NCI-H446 (cell line): ENCODE measurements at regions not wholly inside any gene's neighbourhood (a gene's known extent, or its start where the extent isn't known, plus 50 kb on each side); places are given as distances from the start of the nearest gene placed in this dataset.
"Not testable (repeated sequence)": the region's sequence is repeated elsewhere in the genome, so short reads cannot be mapped to it uniquely, and the experiment has no call there.

Experiments used
- DNase-seq, 2 experiments: peaks; one replicate each; lab custom pipeline; 2025; lab: John Stamatoyannopoulos, UW

DNA sequence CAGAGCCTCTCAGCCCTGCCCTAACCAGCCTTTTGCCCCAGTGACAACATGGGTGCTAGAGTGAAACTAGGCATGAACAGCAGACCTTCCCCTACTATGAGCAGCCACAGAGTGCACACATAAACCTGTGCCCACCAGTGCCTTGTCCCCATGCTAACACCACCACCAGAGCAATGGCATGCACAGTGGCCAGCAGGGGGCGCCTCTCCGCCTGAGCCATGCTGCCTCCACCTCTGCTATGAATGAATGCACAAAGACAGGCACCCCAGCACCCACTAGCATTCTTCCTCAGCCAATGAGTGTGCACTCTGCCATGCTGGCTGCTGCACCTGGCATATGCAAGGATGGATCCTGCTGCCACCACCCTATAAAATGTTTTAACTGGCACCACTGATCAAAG lies 286.9 kb upstream of the FGF16 start:
- DNase-seq = no peak

DNA sequence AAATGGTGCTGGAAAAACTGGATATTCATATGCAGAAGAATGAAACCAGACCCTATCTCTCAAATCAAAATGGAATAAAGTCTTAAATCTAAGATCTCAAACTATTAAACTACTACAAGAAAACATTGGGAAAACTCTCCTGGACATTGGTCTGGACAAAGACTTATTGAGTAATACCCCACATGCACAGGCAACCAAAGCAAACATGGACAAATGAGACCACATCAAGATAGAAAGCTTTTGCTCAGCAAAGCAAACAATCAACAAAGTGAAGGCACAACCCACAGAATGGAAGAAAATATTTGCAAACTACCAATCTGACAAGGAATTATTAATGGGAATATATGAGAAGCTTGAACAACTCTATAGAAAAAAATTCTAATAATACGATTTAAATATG lies 284.4 kb upstream of the FGF16 start:
- DNase-seq = no peak

DNA sequence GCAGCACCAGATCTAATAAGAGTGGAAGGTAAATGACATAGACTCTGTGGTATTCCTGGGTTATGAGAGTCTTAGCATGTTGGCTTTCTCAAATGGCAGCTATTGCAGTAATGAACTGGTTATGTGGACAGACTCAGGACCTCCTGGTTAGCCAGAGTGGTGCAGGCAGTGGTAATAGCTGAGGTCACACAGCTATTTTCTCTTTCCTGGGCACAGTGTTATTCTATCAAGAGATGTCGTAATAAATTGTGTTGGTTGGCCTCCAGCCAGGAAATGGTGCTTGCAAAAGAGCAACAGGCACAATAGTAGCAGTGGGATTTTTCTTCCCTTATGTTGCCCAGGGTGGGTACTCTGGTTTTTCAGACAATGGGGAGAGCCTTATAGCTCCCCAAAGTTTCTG lies 279.2 kb upstream of the FGF16 start:
- DNase-seq = no peak

DNA sequence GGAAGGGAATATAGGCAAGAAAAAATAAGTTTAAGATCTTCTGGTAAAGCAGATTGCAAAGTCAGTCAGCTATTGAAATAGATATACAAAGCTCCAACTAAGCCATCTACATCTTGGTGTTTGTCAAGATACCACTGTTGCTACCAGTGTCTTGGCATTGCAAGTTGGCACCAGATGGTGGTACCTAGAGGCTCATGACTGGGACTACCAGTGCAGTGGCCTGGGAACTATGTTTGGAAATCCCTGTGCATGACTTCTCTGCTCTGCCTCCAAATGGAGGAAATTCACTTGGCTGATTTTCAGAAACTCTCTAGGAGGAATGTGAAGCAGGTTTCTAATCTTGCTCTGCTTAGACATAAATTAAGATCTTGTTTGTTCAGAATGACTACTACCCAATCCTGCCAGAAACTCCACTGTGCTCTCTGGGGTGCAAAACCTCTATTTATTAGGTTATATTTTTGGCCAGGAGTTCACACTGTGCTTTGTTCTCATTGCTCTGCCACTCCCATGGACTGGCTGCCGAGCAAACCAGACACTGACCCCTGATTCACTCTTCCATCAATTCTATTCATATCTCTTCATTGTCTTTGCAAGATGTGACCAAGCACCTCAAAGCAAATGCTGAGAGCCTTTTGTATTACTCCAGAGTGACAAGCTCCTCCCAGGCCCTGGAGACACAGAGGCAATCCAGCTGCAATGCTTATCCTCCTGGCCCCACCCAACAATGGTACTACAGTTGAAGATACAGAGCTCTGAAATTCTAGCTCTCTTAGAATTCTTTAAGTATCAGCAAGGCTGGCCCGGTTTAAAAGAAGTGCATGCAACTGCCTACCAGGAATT lies 272.3 kb upstream of the FGF16 start:
- DNase-seq = no peak

DNA sequence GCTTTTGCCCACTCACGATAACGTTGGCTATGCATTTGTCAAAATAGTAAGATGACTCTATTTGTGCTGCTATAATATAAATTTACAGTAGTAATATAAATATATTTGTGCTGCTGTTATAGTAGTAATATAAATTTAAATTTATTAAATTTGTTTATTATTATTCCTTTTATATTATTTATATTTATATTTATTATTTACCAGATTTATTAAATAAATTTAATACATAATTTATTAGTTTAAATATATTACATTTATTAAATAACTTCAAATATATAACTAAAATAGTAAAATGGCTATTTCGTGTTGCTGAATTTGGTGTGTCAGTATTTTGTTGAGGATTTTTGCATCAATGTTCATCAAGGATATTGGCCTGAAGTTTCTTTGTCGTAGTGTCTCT lies 246.5 kb upstream of the FGF16 start:
- DNase-seq = no peak

DNA sequence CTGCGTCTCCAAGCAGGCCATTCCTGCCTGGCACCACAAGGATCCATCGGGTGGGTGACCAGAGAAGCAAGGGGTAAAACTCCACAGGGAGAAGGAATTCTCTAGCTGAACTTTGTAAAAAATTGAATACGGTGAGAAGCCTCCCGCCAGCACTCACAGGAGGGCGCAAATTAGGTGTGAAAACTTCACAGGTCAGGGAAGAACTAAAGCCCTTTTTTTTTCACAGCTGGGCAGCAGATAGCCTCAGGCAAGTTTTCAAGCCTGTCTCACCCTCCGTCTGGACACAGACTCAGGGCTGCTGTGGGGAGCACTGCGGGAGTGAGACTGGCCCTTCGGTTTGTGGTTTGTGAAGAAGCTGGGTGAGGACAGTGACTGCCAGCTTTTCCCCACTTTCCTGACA lies 224.1 kb upstream of the FGF16 start:
- DNase-seq = no peak

DNA sequence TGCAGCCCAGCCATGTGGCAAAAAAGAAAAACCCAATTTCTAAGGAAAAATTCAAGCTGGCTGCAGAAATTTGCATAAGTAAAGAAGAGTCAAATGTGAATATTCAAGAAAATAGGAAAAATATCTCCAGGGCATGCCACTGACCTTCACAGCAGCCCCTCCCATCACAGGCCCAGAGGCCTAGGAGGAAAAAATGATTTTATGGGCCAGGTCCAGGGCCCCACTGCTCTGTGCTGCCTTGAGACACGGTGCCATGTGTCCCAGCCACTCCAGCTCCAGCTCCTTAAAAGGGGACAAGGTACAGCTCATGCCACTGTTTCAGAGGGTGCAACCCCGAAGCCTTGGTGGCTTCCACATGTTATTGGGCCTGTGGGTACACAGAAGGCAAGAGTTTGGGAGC lies 182.7 kb upstream of the FGF16 start:
- no peak for DNase-seq

DNA sequence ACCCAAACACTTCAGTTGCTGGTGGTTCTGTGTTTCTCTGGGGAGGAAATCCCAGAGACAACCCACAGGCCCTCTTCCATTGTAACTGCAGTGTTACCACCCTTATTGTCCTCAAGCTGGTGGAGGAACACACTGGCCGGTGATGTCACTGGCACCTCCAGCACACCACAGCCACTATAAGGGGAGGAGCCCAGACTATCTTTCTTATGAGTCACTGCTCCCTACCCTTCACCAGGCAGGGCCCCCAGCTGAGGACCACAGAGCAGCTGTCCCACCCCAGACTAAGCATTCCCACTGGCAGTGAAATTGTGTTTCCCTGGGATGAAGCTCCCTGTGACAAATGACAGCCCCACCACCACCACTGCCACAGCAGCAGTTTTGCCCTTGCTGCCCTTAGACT lies 171.8 kb upstream of the FGF16 start:
- DNase-seq = no peak

DNA sequence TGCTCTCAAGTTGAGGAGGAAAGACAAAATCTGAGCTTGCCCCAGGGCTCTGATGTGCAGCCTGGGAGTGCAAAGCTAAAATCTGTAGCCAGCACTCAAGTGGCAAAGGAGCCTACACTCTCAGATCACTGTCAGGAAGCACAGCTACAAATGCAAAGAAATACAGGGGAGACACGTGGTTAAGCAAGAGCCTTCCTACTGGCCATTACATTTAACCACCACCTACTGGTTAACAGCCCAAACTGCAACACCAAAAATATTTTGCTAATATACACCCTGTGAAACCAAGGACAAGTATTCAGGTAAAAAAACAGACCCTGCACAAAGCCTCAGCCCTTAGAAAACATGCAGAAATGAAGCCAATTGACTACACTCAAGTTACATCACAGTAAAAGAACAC lies 170.4 kb upstream of the FGF16 start:
- no peak for DNase-seq

DNA sequence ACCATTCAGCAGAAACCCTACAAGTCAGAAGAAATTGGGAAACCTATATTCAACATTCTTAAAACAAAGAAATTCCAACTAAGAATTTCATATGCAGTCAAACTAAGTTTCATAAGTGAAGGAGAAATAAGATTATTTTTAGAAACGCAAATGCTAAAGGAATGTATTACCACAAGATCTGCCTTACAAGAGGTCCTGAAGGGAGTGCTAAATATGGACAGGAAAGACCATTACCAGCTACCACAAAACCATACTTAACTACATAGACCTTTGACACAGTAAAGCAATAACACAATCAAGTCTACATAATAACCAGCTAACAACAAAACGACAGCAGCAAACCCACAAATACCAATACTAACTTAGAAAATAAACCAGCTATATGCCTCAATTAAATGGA lies 169.3 kb upstream of the FGF16 start:
- no peak for DNase-seq

DNA sequence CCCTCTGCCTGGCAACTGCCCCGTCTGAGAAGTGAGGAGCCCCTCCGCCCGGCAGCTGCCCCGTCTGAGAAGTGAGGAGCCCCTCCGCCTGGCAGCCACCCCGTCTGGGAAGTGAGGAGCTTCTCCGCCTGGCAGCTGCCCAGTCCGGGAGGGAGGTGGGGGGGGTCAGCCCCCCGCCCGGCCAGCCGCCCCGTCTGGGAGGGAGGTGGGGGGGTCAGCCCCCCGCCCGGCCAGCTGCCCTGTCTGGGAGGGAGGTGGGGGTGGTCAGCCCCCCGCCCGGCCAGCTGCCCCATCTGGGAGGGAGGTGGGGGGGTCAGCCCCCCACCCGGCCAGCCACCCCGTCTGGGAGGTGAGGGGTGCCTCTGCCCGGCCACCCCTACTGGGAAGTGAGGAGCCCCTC lies 167.8 kb upstream of the FGF16 start:
- not testable (repeated sequence) for DNase-seq

DNA sequence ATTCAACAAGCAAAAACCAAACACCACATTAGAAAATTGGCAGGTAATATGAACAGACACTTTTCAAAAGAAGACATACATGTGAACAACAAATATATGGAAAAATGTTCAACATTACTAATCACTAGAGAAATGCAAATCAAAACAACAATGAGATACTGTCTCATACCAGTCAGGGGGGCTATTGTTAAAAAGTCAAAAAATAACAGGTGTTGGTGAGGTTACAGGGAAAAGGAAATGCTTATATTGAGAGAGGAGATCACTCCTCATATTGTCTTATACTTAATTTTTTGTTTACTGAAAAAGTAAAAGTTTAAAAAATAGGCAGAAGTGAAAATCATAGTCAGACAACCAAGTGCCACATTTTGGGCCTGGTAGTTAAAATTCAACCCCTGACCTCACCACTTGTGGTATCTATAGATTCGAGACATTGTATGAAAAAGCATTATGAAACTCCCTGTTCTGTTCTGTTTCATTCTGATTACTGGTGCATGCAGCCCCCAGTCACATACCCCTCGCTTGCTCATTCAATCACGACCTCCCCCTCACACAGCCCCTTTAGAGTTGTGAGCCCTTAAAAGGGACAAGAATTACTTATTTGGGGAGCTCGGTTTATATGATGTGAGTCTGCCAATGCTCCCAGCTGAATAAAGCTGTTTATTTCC lies 153.7 kb upstream of the FGF16 start:
- no peak for DNase-seq

DNA sequence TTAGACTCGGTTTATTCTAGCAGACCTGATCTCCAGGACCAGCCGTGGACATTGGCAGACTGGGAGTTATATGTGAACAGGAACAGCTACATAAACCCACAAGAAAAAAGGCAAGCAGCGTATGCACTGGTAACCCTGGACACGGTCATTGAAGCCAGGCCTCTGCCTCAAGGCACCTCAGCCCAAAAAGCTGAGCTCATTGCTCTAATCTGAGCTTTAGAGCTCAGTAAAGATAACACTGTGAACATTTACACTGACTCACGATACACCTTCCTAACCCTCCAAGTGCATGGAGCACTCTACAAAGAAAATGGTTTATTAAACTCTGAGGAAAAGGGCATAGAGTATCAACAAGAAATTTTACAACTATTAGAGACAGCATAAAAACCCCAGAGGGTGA lies 148.9 kb upstream of the FGF16 start:
- no peak for DNase-seq

DNA sequence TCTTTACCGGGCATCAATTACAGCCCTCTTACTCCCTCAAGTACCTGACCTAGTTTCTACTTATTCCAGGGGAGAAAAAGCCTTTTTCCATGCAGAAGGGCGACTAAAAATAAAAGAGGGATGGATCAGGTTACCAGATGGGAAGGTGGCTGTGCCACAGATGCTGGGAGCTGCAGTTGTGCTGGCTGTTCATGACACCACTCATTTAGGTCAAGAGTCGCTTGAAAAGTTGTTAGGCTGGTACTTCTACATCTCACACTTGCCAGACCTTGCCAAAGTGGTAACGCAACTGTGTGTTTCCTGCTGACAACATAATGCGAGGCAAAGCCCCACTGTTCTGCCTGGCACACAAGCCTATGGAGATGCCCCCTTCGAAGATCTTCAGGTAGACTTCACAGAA lies 148.4 kb upstream of the FGF16 start:
- DNase-seq = no peak

DNA sequence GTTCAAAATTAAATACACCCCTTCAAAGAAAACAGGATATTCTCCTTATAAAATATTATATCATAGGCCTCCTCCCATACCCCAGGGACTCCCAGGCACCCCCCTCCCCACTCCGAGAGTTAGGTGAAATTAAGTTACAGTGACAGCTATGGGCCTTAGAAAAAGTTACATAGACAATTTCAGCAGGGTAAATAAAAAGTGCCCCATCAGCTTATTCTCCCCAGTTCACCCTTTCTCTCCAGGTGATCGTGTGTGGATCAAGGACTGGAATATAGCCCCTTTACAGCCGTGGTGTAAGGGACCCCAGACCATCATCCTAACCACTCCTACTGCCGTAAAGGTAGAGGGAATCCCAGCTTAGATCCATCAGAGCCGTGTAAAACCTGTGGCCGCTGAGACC lies 147.6 kb upstream of the FGF16 start:
- no peak for DNase-seq

DNA sequence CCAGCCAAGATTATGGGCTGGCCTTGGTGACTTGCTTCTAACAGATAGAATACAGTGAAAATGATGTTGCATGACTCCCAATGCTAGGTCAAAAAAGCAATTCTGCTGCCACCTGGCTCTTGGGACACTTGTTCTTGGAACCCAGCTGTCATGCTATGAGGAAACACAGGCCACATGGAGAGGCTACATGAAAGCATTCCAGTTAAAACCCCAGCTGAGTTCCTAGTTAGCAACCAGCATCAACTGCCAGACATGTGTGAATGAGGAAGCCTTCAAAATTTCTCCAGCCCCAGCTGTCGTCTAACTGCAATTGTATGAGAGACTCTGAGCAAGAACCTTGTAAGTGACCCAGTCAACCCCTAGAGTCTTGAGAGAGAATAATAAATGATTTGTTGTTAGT lies 105.2 kb upstream of the FGF16 start:
- no peak for DNase-seq

DNA sequence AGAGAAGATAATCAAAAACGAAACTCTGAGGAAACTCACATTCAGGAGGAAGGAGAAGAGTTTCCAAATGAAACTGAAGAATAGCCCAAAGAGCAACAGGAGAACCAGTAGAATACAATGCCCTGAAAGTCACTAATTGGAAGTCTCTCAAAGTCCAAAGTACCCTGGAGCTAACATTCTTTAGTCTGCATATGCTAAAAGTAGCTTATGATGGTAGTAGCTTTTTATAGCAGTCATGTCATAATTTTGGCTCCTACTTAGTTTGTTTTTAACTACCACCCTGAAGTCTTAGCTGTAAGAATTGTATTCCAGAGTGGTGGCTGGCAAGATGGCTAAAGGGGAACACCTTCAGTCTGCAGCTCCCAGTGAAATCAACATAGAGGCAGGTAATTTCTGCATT lies 100.3 kb upstream of the FGF16 start:
- no peak for DNase-seq

DNA sequence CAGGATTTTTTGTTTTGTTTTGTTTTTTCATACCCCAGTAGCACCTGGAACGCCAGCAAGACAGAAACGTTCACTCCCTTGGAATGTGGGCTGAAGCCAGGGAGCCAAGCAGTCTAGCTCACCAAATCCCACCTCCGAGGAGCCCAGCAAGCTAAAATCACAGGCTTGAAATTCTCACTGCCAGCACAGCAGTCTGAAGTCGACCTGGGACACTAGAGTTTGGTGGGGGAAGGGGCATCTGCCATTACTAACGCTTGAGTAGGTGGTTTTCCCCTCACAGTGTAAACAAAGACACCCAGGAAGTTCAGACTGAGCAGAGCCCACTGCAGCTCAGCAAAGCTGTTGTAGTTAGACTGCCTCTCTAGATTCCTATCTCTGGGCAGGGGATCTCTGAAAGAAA lies 99.6 kb upstream of the FGF16 start:
- no peak for DNase-seq

DNA sequence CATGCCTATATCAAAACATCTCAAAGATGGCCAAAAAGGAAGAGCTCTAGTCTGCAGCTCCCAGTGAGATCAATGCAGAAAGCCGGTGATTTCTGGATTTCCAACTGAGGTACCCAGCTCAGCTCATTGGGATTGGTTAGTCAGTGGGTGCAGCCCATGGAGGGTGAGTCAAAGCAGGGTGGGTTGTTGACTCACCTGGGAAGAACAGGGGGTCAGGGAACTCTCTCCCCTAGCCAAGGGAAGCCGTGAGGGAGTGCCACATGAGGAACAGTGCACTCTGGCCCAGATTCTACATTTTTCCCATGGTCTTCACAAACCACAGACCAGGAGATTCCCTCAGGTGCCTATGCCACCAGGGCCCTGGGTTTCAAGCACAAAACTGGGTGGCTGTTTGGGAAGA lies 57.3 kb upstream of the FGF16 start:
- no peak for DNase-seq

DNA sequence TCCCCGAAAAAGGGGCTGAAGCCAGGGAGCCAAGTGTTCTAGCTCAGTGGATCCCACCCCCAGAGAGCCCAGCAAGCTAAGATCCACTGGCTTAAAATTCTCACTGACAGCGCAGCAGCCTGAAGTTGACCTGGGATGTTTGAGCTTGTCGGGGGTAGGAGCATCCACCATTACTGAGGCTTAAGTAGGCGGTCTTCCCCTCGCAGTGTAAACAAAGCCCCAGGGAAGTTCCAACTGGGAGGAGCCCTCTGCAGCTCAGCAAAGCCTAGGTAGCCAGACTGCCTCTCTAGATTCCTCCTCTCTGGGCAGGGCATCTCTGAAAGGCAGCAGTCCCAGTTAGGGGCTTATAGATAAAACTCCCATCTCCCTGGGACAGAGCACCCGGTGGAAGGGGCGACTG lies 56.8 kb upstream of the FGF16 start:
- not testable (repeated sequence) for DNase-seq

DNA sequence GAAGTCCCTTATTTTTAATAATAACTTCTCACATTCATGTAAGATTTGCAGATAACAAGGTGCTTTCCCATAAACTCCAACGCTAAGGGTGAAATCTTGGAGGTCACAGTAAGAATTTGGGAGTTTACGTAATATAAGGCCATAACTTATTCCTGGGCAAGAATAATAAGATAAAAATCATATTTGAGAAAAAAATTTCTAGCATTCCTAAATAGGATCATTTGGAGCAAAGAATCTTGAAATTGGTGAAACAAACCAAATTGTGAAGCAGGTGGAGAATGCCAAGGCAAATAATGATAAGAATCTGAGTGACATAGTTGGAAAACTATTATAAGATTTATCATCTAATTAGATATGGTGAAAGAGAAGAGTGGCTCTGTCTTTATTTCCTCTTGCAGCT lies 50.4 kb upstream of the FGF16 start:
- DNase-seq = no peak
